HL-60 (cell line): ENCODE measurements at regions not wholly inside any gene's neighbourhood (a gene's known extent, or its start where the extent isn't known, plus 50 kb on each side); places are given as distances from the start of the nearest gene placed in this dataset.

Source experiments
- CTCF ChIP-seq: IDR thresholded peaks from one replicate; pipeline ENCODE4 v1.5.1; 2011; ENCODE audit warnings: low read length, control low read depth, inconsistent platforms; ENCODE audit not compliant: insufficient read depth
- GABPA ChIP-seq: IDR thresholded peaks from 2 replicates; pipeline ENCODE4 v1.6.1; 2012; ENCODE audit warnings: low read depth
- POLR2AphosphoS5 ChIP-seq: IDR thresholded peaks from 2 replicates; pipeline ENCODE4 v1.6.1; 2012; ENCODE audit warnings: low read depth
- SPI1 ChIP-seq: IDR thresholded peaks from 2 replicates; pipeline ENCODE4 v1.6.1; 2012; ENCODE audit warnings: low read depth, mild to moderate bottlenecking, borderline replicate concordance
- TF ChIP-seq, protein P1 (sequence below): IDR thresholded peaks from 2 replicates; pipeline ENCODE4 v1.6.1; 2012; ENCODE audit warnings: low read depth; ENCODE audit not compliant: insufficient replicate concordance

DNA sequence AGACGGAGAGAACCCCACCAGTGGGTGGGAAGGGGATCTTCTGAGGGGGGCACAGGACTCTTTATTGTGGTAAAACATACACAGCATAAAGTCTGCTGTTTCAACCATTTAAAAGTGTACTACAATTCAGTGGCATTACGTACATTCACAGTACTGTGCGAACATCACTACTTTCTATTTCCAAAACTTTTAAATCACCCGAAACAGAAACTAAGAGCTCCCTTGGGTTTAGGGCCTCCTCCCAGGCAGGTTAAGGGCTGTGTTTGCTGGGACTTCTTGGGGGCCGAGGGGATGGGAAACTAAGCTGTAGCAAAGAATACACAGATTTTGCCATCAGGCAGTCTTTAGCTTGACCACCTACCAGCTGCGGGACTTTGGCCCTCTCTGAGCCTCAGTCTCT, 242.0 kb downstream of the HAUS1 start:
- TF ChIP-seq CTCF = no peak
- TF ChIP-seq POLR2AphosphoS5 = no peak
- TF ChIP-seq GABPA = no peak
- TF ChIP-seq SPI1 = no peak
- TF ChIP-seq, protein P1, sequence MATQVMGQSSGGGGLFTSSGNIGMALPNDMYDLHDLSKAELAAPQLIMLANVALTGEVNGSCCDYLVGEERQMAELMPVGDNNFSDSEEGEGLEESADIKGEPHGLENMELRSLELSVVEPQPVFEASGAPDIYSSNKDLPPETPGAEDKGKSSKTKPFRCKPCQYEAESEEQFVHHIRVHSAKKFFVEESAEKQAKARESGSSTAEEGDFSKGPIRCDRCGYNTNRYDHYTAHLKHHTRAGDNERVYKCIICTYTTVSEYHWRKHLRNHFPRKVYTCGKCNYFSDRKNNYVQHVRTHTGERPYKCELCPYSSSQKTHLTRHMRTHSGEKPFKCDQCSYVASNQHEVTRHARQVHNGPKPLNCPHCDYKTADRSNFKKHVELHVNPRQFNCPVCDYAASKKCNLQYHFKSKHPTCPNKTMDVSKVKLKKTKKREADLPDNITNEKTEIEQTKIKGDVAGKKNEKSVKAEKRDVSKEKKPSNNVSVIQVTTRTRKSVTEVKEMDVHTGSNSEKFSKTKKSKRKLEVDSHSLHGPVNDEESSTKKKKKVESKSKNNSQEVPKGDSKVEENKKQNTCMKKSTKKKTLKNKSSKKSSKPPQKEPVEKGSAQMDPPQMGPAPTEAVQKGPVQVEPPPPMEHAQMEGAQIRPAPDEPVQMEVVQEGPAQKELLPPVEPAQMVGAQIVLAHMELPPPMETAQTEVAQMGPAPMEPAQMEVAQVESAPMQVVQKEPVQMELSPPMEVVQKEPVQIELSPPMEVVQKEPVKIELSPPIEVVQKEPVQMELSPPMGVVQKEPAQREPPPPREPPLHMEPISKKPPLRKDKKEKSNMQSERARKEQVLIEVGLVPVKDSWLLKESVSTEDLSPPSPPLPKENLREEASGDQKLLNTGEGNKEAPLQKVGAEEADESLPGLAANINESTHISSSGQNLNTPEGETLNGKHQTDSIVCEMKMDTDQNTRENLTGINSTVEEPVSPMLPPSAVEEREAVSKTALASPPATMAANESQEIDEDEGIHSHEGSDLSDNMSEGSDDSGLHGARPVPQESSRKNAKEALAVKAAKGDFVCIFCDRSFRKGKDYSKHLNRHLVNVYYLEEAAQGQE = no peak
